Neural progenitor cell (in vitro differentiated cells): ENCODE measurements at regions not wholly inside any gene's neighbourhood (a gene's known extent, or its start where the extent isn't known, plus 50 kb on each side); places are given as distances from the start of the nearest gene placed in this dataset.

Source experiments
- DNase-seq: peaks from one replicate; pipeline ENCODE4 v3.0.0-alpha.2; 2016; ENCODE audit warnings: low spot score
- H2AFZ ChIP-seq: fragments of 200-600 bp; sonication (generic); replicated peaks from 2 replicates; pipeline ENCODE4 v1.6.1; 2016; ENCODE audit warnings: antibody characterized with exemption
- H3F3A ChIP-seq: fragments of 200-600 bp; sonication (generic); 2 replicates; pipeline ENCODE4 v1.6.1; 2016; ENCODE audit warnings: antibody characterized with exemption, low read depth
- H3K27ac ChIP-seq: fragments of 200-600 bp; sonication (generic); 2 replicates; pipeline ENCODE4 v1.5.1; 2016; ENCODE audit warnings: mild to moderate bottlenecking
- H3K27me3 ChIP-seq: fragments of 200-600 bp; sonication (generic); 2 replicates; pipeline ENCODE4 v1.6.1; 2016; ENCODE audit warnings: mild to moderate bottlenecking, moderate library complexity
- H3K36me3 ChIP-seq: fragments of 200-600 bp; sonication (generic); 2 replicates; pipeline ENCODE4 v1.5.1; 2016
- H3K4me1 ChIP-seq: fragments of 200-600 bp; sonication (generic); 2 replicates; pipeline ENCODE4 v1.6.1; 2016; ENCODE audit warnings: mixed run types
- H3K4me2 ChIP-seq: fragments of 200-600 bp; sonication (generic); 2 replicates; pipeline ENCODE4 v1.6.1; 2016
- H3K4me3 ChIP-seq: fragments of 200-600 bp; sonication (generic); 2 replicates; pipeline ENCODE4 v1.5.1; 2016
- H3K79me2 ChIP-seq: fragments of 200-600 bp; sonication (generic); 2 replicates; pipeline ENCODE4 v1.6.1; 2016; ENCODE audit warnings: low read depth
- H3K9ac ChIP-seq: fragments of 200-600 bp; sonication (generic); 2 replicates; pipeline ENCODE4 v1.6.1; 2016
- H3K9me3 ChIP-seq: fragments of 200-600 bp; sonication (generic); 2 replicates; pipeline ENCODE4 v1.5.1; 2016; ENCODE audit warnings: low read depth
- H4K20me1 ChIP-seq: fragments of 200-600 bp; sonication (generic); 2 replicates; pipeline ENCODE4 v1.6.1; 2016; ENCODE audit warnings: low read depth
- H3K27ac Mint-ChIP-seq: 3 replicates; pipeline ENCODE4 v1.8.0; 2021; ENCODE audit warnings: mixed read lengths
- H3K27me3 Mint-ChIP-seq: 2 replicates; pipeline ENCODE4 v1.8.0; 2022; ENCODE audit warnings: low read depth, mild to moderate bottlenecking, inconsistent platforms, moderate library complexity, mixed read lengths; ENCODE audit not compliant: insufficient read depth
- H3K36me3 Mint-ChIP-seq: 3 replicates; pipeline ENCODE4 v1.8.0; 2021; ENCODE audit warnings: mixed read lengths
- H3K4me1 Mint-ChIP-seq: 3 replicates; pipeline ENCODE4 v1.8.0; 2021; ENCODE audit warnings: mixed read lengths
- H3K4me3 Mint-ChIP-seq: 3 replicates; pipeline ENCODE4 v1.8.0; 2021; ENCODE audit warnings: mild to moderate bottlenecking, moderate library complexity, mixed read lengths
- H3K9me3 Mint-ChIP-seq: 3 replicates; pipeline ENCODE4 v1.8.0; 2020; ENCODE audit warnings: mixed read lengths
- EZH2 ChIP-seq: fragments of 200-600 bp; sonication (generic); IDR thresholded peaks from 2 replicates; pipeline ENCODE4 v1.6.1; 2017; ENCODE audit warnings: antibody characterized with exemption, mild to moderate bottlenecking, moderate library complexity
- EZH2phosphoT487 ChIP-seq: fragments of 200-600 bp; sonication (generic); IDR thresholded peaks from 2 replicates; pipeline ENCODE4 v1.6.1; 2017; ENCODE audit warnings: antibody characterized with exemption
- TF ChIP-seq, protein P1 (sequence below): fragments of 200-600 bp; sonication (generic); IDR thresholded peaks from 2 replicates; pipeline ENCODE4 v1.5.1; 2017; ENCODE audit warnings: antibody characterized with exemption, mild to moderate bottlenecking

- Histone ChIP-seq H3K79me2 (no peaks in the 10 kb centered on the region), H3K4me1 (peaks cover 5% of the 10 kb centered on the region), H3K4me3 (no peak overlapping the region), H3K9ac (no peak overlapping the region), H3F3A (no peaks in the 10 kb centered on the region), H4K20me1 (no peaks in the 10 kb centered on the region), H2AFZ (no peak overlapping the region), H3K9me3 (no peaks in the 10 kb centered on the region), H3K36me3 (no peaks in the 10 kb centered on the region), H3K27ac (no peak overlapping the region), H3K27me3 (no peaks in the 10 kb centered on the region), H3K4me2 (no peak overlapping the region)
- peaks cover 4% of the 10 kb centered on the region for H3K27me3 Mint-ChIP-seq
- TF ChIP-seq EZH2phosphoT487 (no peak), EZH2 (no peak)
- TF ChIP-seq, protein P1, sequence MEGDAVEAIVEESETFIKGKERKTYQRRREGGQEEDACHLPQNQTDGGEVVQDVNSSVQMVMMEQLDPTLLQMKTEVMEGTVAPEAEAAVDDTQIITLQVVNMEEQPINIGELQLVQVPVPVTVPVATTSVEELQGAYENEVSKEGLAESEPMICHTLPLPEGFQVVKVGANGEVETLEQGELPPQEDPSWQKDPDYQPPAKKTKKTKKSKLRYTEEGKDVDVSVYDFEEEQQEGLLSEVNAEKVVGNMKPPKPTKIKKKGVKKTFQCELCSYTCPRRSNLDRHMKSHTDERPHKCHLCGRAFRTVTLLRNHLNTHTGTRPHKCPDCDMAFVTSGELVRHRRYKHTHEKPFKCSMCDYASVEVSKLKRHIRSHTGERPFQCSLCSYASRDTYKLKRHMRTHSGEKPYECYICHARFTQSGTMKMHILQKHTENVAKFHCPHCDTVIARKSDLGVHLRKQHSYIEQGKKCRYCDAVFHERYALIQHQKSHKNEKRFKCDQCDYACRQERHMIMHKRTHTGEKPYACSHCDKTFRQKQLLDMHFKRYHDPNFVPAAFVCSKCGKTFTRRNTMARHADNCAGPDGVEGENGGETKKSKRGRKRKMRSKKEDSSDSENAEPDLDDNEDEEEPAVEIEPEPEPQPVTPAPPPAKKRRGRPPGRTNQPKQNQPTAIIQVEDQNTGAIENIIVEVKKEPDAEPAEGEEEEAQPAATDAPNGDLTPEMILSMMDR = no peak
- no peaks in the 10 kb centered on the region for H3K9me3 Mint-ChIP-seq
- H3K36me3 Mint-ChIP-seq = no peaks in the 10 kb centered on the region
- DNase-seq = no peak
- H3K4me3 Mint-ChIP-seq = no peak overlapping the region
- no peak overlapping the region for H3K27ac Mint-ChIP-seq
- peaks cover 11% of the 10 kb centered on the region for H3K4me1 Mint-ChIP-seq
These were observed 166.2 kb downstream of the DLEU7 start for GRCh38 chr13:50677258-50677657.

DNA sequence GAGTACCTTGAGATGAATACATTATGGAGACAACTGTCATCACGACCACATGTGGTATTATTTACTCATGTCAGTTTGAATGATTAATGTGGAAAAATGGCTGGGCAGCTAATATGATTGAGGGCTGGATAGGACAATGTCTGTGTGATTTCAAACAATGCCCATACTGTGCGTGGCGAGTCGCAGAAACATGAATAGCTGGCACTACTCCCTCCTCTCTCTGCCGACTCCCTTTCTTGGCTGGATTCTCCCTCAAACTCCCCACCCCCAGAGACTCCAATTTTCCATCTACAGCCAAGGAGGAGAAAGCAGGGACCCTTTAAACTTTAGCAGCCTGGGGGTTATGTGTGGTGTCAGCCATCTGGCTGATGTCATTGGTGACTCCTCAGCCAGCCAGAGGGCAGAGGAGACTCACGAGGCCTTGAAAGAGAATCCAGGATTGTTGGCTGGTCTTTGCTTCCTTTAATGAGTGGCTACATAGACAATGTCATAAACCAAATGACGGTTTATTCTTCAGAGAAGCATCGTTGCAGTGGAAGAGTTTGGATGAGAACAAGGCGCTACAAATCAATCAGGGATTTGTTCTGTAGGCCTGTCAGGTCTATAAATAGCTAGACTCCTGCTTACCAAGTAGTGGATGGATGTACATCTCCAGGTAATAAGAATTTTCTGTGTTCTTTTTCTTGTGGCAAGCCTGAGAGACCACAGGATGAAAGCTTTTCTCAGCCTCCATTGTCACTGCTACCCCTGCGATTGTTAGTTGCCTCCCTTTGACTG lies 165.6 kb downstream of the DLEU7 start:
- no peak overlapping the region for H2AFZ ChIP-seq
- no peaks in the 10 kb centered on the region for H3K9me3 ChIP-seq
- H3K4me3 ChIP-seq = no peak overlapping the region
- Mint-ChIP-seq H3K27me3 (peaks cover 4% of the 10 kb centered on the region), H3K9me3 (no peaks in the 10 kb centered on the region), H3K27ac (no peak overlapping the region), H3K4me1 (peaks cover 11% of the 10 kb centered on the region), H3K4me3 (no peak overlapping the region), H3K36me3 (no peaks in the 10 kb centered on the region)
- H3K27ac ChIP-seq = no peak overlapping the region
- H3K27me3 ChIP-seq = no peaks in the 10 kb centered on the region
- no peak for DNase-seq
- H4K20me1 ChIP-seq = no peaks in the 10 kb centered on the region
- H3F3A ChIP-seq = peaks cover 3% of the 10 kb centered on the region
- no peaks in the 10 kb centered on the region for H3K36me3 ChIP-seq
- TF ChIP-seq EZH2phosphoT487 (no peak), EZH2 (no peak)
- TF ChIP-seq, protein P1 = no peak
- H3K4me1 ChIP-seq = peaks cover 9% of the 10 kb centered on the region
- no peaks in the 10 kb centered on the region for H3K79me2 ChIP-seq
- H3K4me2 ChIP-seq = no peak overlapping the region
- no peak overlapping the region for H3K9ac ChIP-seq

DNA sequence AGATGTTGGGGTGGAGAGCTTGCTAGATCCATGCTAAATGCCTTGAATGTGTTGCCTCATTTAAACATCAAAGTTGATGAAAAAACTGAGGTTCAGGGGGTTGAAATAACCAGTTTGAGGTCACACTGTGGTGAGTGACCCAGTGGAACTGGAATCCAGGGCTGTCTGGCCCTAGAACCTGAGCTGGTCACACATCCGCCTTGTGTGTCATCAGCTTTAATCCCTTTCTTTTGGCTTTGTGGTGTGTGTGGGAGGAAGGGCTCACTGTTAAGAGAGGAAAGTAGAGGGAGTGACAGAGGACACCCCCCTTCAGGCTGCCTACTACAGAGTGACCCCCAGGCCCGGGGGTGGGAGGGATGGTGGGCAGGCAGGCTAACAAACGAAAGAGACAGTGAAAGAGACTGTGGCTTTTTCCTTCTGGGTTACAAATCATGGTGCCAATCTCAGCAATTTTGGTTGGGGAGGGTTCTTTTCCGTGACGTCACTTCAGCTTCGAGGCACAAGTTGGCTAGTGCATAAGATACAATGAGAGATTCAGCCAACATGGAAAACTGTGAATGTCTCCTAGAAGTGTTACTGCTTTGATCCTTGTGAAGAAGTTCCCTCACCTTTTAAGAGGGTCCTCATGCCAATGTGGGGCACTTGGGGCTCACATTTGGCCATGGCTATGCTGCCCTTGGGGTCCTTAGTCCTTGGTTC lies 164.9 kb downstream of the DLEU7 start:
- Mint-ChIP-seq H3K9me3 (no peaks in the 10 kb centered on the region), H3K27ac (no peak overlapping the region), H3K4me1 (peaks cover 11% of the 10 kb centered on the region), H3K27me3 (peaks cover 4% of the 10 kb centered on the region), H3K36me3 (no peaks in the 10 kb centered on the region), H3K4me3 (no peak overlapping the region)
- H3K4me3 ChIP-seq = no peak overlapping the region
- no peak overlapping the region for H3K4me2 ChIP-seq
- no peak overlapping the region for H3K27ac ChIP-seq
- peaks cover 8% of the 10 kb centered on the region for H3F3A ChIP-seq
- H2AFZ ChIP-seq = no peak overlapping the region
- H3K27me3 ChIP-seq = no peaks in the 10 kb centered on the region
- no peaks in the 10 kb centered on the region for H3K36me3 ChIP-seq
- no peaks in the 10 kb centered on the region for H3K9me3 ChIP-seq
- TF ChIP-seq EZH2phosphoT487 (no peak), EZH2 (no peak)
- TF ChIP-seq, protein P1 = no peak
- H3K9ac ChIP-seq = no peak overlapping the region
- no peak for DNase-seq
- H4K20me1 ChIP-seq = no peaks in the 10 kb centered on the region
- no peaks in the 10 kb centered on the region for H3K79me2 ChIP-seq
- H3K4me1 ChIP-seq = peaks cover 11% of the 10 kb centered on the region
